Activated naive CD4-positive, alpha-beta T cell treated with anti-CD3 and anti-CD28 coated beads, Interleukin-2, amount 50 U/mL, for 16 hours (primary cell): ENCODE measurements at regions not wholly inside any gene's neighbourhood (a gene's known extent, or its start where the extent isn't known, plus 50 kb on each side); places are given as distances from the start of the nearest gene placed in this dataset.
"Not testable (repeated sequence)": the region's sequence is repeated elsewhere in the genome, so short reads cannot be mapped to it uniquely, and the experiment has no call there.

Source experiments
- DNase-seq: peaks from one replicate; pipeline ENCODE4 v3.0.0-alpha.2; 2020

DNA sequence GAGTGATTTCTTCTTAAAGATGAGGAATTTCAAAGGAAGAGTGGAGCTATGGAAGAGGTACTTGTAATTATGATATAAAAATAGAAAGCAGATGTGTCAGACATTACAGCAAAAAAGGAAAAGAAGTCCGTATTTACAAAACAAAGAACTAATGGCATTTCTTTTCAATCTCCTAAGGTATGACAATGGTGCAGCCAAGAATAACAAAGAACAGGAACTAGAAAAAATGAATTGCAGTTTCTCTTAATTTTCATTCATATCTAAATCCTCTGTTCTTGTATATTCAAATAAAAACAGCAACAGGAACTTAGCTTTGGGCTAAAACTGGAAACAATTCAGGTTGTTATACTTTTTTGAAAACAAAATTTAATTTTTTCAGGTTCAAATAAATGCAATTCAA lies 105.1 kb downstream of the SPRY1 start:
- DNase-seq: no peak

DNA sequence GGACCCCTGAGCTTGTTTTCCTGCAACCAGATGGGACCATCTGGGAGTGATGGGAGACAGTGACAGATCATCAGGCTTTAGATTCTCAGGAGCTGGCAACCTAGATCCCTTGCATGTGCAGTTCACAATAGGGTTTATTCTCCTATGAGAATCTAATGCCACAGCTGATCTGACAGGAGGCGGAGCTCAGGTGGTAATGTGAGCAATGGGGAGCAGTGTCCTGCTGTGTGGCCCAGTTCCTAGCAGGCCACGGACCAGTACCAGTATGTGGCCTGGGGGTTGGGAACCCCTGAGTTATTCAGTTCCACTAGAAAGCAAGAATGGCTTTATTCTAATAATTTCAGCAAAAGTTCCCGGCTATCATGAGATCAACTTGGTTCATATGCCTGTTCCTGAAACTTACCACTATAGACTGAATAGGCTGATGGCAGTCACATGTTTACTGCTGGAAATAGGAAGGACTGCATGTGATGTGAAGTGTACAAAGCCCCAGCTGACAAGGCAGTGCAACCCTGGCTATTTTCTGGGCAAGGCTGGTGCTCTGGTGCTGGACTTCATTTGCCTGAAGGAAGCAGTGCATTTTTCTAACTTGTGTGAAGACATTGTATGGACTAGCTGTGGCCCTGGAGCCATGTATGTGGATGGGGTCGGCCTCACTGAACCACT lies 107.2 kb downstream of the SPRY1 start:
- DNase-seq: no peak

DNA sequence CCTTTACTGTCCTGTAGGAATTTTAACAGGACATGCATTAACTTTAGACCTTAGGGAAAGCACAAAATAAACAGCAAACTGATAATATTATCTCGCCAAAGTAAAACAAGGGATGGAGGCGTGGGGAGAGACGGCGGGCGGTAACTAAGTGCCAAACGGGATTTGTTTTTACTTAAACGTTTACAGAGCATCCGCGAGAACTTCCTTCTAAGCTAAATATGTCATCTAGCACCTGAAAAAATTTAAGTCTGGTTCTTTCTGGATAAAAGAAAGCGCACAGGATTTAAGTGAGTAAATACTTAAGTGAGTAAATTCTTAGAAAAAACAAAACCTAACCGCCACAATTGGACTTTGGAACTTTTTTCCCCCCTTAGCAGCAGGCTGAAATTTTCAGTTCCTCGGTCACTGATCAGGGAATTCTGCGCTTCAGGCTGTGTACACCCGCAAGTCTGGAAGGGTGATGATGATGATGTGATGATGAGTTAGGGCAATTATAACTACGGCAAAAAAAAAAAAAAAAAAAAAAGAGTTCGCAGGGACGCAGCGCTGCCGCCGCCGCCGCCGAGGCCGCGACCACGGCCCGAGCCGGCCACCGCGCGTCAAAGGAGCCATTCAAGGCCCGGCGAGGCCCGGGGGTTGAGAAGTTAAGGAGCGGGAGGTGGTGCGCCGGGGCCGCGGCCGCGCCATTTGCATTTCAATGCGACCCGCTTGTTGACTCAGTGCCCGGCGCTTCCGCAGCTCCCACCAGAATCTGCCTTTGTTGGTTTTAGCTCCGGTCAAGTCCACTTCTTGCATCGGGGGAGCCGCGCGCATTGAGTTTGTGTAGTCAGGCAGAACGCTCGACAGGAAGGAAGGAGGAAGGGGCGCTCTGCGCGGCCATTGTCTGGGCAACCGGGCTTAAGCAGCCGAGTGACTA lies 108.8 kb downstream of the SPRY1 start:
- peak; percentile 19 for DNase-seq

DNA sequence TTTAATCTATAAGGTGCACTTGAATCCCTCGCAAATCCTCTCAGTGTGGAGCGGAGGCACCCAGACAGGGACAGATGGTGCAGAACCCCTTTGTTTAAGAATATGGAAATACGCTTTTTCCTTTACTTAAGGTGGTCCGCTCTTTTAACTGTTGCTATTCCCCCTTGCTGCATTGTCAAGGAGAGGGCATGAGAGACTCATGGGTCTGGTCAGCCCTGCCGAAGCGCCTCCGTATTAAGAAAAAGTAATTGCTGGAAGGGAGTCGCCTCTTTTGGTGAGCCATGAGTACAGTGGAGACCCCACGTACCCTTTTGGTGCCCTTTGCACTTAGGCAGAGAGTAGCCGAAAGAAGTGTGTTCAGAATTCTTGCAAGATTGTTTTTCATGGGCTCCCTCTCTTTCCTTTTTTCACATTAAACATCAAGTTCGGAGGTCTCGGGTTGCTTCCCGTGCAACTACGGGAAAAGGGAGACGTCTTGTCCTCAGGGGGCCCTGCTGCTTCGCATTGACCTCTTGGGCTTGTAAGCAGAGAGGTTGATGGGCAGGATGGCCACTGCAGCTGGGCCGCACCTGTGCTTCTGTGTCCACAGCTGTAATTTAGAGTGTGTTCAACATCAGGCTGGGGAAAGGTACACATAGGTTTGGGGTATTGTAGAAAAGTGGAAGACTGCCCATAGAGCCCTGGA lies 109.6 kb downstream of the SPRY1 start:
- DNase-seq: no peak

DNA sequence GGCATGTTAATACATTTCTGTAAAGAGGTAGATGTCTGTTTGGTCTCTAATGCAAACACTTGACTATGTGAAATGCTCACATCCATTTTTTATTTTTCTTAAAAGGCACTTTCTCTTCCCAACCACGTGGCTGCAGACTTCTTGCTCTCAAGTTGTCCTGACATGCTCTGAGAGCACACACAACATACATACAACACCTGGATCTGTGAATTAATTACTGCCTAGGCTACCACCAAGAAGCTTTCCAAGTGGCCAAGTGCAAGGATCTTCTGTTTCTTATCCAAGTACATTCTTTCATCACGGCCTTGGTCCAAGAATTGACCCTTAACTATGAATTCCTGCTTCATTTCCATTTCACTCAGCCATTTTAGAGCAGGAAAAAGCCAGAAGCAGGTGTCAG lies 110.8 kb downstream of the SPRY1 start:
- no peak for DNase-seq

DNA sequence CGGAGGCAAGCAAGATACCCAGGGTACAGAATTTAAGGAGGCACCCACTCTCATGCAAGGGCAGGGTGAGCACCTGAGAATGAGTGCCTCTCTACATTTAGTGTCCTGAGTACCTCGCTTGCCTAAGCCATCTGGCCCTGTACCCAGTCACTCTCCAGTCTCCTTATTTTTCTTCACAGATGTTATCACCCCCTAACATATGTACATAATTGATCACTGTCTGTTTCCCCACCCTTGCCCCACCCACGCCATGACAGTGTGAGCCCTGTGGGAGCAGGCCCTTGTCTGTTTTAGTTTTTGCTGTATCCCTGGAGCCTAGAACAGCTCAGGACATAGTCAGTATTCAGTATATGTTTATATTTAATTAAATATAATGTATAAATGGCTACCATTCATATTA lies 113.6 kb downstream of the SPRY1 start:
- no peak for DNase-seq

DNA sequence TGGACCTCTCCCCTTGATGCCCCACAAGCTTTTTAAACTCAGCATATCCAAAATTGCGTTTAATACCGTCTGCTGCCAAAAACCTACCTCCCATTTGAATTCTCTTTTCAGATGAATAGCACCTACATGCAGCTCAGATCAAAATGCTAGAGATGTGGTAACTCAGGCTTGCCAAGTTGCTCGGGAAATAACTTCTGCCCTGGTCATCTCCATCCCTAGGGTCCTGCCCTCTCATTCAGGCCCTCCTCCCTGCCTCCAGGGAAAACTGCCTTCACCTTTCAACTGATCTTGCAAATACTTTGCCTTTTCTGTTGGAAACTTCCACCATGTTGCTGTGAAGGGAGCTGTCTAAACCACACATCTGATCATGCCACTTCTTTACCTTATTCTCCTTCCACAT lies 114.1 kb downstream of the SPRY1 start:
- DNase-seq: no peak

DNA sequence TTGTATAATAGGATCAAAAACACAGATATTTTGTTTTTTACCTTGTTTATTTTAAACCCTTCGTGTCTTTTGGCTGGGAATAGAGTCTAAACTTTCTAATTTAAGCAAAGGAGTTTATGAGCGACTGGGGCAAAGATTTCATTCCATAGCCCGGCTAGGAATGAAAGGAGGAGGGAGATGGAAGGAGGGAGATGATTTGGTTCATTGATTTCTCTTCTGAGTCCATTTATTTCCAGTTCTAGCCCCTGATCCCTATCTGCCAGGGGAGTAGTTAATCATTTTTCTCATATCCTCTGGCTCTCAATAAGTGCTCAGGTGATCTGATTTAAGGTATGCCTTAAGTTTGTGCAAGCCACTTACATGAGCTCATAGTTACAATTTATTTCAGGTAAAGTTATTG lies 120.0 kb downstream of the SPRY1 start:
- no peak for DNase-seq

DNA sequence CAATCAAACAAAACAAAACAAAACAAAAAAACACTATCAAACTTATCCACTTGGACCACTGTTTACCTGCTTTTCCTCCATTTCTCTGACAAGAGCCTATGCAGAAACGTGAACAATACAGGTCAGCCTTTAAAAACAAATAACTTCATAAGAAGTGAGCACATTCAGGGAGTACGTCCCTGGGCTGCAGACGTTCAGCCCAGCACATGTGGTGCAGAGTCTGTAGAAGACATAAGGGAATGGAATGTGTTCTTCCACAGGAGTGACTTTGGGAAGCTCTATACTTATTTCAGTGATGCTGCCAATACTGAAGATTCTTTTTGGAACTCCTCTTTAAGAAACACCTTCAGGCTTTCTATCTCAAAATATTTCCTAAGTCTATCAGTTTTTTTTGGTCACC lies 120.6 kb downstream of the SPRY1 start:
- DNase-seq: no peak

DNA sequence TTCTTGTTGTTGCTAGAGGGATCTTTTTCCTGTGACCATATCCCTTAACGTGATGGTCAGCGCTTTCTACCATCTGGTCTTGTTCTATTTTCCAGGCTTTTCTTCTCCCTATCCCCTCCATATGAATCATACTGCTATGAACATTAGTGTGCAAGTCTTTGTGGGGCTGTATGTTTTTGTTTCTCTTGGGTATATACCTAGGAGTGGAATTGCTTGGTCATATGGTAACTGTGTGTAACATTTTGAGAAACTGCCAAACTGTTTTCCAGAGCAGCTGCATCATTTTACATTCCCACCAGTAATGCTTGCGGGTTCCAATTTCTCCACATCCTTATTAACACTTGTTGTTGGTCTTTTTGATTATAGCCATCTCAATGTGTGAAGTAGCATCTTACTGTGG lies 121.4 kb downstream of the SPRY1 start:
- DNase-seq: no peak

DNA sequence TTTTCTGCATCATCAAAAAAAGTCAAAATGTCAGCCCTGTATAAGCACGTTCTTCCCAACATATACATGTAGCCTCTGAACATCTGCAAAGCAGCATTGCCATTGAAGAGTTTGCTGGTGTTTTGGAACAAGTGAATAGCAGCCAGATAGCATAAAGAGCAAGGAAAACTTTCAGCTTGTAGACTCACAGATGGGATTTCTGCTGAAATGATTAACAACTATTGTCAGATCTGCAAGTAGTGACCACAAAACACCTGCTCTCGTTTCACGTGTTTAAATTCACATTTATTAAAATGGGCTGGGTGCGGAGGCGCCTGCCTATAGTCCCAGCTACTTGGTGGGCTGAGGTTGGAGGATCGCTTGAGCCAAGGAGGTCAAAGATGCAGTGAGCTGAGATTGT lies 123.7 kb downstream of the SPRY1 start:
- no peak for DNase-seq

DNA sequence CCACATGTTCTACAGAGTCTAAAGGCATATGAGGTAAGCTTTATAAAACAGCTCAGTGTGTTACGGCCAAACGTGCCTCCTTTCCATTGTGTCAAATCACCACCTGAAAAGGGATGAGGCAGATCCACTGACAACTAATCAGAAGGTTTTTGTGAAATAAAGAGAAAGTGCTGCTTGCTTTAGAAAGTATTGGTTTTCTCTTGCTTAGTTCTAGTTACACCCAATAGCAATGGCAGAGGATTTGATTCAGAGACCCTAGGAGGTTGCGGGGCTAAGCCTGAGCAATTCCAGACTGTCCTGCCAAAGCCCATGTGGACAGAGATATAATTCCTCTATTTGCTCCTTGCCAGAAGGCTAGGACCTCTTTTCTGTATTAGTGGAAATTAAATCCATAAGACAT lies 125.5 kb downstream of the SPRY1 start:
- no peak for DNase-seq

DNA sequence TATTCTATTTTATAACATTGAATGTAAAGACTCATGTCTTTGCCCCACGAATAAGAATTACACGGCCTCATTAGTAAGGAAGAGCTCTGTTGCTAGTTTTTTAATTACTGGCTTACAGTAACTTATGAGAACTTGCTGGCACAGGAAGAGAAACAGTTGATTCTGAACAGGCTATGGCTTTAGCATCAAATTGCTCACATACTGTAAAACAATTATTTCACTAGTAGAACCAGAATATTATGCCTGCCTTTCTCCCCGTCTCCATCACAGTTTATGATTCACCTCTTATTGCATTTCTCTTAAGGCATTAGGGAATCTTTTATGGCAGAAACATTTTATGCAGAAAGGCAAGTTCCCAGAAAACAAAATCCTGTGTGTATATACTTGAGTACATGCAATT lies 126.1 kb downstream of the SPRY1 start:
- DNase-seq: no peak

DNA sequence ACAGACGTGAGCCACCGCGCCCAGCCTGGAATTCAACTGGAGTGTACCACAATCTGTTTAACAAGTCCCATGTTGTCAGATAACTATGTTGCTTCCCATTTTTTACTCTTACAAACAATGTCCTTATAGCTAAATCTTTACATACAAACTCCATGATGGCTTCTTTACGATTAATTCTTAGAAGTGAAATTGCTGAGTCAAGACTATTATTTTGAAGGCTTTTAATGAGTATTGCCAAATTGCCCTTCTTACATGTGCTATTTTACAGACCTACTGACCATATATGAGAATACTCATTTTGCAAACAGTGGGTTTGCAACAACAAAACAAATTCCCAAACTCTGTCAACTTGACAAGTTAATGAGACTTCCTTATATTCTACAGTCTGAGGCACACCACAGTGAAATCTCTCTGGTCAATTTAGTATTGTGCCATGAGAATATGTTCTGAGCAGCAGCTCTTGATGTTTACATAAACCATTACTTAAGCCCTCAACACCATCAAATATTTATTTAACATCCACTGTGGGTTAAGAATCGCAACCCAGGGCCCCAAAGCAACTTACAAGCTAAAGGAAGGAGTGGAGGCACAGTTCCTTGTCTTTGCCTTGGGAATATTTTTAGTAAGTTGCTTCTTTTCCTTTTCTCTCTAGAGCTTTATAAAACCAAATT lies 128.5 kb downstream of the SPRY1 start:
- DNase-seq: no peak

DNA sequence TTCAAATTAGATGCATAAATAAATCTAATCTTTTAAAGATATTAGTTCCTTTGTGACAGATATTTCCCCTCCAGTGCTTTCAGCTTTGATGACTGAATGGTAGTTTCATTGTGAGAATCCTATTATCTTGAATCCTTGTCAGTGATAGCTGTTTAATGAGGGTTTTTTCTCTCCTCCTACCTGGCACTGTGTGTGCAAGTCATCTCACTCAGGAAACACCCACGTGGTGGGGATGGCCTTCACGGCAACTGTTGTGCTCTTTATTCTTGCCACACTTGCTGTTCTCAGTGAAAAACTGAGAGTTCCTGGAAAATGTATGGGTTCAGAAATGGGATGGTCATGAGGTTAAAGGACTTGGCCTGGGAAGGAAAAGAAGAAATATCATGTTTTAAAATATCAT lies 129.9 kb downstream of the SPRY1 start:
- DNase-seq: no peak

DNA sequence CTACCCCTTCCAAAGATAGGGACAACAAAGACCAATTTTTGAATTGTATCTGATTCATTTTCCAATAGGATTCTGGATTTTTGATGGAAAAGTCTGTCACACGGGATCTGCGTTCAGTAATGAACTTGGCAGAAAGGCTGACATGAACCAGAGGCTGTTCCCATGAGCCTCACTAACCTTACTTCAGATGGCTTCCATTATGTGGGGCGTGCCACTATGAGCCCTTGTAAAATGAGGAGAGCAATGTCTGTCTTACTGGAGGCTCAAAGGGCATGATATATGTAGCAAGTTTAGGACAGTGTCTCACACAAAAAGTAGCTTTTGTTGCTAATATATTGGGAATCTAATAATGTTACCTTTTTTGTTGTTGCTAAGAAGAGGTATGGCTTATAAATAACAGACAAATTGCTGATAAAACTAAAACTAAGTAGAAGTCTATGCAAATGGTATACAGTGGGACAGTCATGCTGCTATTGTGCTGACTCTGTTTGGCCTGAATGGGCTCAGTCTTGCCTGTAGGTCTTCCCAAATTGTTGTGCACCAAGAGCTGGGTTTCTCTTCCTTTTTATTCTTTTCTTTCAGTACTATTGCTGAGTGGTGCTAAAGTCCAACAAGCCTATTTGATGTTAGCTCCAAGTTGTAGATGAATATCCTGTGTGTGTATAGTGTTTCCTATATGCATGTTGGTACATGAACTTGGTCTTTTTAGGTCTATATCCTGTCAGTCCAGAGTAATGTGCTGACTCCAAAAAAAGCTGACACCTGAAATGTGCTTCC lies 132.1 kb downstream of the SPRY1 start:
- no peak for DNase-seq

DNA sequence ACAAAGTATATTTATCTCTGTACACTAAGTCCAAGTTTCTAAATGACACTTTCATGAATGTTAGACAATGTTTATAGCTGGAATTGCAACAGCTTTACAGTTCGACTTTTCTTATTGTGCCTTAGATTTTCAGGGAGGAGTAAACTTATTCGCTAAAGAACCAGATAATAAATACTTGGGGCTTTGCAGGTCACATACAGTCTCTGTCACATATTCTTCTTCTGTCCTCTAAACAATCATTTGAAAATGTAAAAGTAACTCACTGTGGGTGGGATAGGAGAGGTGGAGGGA lies 132.6 kb downstream of the SPRY1 start:
- DNase-seq: no peak

DNA sequence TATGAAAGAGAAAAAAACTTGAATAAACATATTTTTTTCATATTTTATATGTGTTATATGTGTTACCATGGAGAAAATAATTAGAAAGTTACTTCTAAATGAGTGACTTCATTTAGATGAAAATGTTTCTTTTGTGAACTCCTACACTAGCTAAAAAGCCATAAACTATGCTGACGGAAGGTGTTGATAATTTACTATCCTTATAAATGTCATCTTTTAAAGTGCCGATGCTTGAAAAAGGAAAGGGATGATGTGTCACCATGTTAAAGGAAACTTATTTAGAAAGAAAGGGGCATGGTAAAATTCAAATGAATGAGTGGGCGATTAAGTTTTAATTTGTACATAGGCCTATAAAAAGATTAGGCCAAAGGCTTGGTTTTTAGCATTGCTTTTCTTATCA lies 133.8 kb downstream of the SPRY1 start:
- DNase-seq: no peak

DNA sequence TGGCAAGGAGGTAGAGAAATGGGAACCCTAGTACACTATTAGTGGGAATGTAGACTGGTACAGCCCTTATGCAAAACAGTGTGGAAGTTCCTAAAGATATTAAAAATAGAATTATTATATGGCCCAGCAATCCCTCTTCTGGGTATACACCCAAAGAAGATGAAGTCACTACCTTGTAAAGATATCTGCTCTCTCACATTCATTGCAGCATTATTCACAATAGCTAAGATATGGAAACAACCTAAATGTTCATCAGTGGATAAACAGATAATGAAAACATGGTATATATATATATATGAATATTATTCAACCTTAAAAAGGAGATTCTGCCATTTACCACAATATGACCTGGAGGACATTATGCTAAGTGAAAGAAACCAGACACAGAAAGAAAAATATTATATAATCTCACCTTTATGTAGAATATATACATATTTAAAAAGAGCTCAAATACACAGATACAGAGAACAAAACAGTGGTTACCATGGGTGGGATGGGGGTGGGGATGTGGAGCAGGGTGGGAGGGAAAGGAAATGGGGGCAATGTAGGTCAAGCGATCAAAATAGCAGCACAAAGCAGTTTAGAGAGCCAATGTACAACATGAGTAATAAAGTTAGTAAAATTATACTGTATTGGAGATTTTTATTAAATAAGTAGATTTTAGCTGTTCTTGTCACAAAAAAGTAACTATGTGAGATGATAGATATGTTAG lies 138.6 kb downstream of the SPRY1 start:
- DNase-seq: no peak

DNA sequence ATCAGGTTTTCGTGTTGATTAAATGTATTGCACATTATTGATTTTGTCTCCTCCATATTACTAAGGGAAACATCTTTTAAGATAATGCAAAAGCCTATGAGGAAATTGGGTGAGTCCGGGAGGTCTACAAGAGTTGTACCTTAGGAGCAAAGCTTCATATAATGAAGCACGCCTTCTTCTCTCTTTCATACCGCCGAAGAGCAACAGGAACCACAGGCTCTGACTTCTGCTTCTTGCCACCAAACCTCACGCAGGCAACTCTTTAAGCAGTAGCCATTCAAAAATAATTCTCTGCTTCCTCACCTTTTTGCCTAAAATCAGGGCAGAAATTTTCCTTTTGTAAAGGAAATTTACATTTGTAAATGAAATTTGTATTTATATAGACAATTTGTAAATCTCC lies 139.6 kb downstream of the SPRY1 start:
- no peak for DNase-seq

DNA sequence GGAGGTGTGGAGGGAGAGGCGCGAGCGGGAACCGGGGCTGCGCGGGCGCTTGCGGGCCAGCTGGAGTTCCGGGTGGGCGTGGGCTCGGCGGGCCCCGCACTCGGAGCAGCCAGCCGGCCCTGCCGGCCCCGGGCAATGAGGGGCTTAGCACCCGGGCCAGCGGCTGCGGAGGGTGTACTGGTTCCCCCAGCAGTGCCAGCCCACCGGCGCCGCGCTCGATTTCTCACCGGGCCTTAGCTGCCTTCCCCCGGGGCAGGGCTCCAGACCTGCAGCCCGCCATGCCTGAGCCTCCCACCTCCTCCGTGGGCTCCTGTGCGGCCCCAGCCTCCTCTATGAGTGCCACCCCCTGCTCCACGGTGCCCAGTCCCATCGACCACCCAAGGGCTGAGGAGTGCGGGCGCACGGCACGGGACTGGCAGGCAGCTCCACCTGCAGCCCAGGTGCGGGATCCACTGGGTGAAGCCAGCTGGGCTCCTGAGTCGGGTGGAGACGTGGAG lies 141.4 kb downstream of the SPRY1 start:
- not testable (repeated sequence) for DNase-seq
